ENCODE measurements at regions not wholly inside any gene's neighbourhood (a gene's known extent, or its start where the extent isn't known, plus 50 kb on each side); places are given as distances from the start of the nearest gene placed in this dataset.

DNA sequence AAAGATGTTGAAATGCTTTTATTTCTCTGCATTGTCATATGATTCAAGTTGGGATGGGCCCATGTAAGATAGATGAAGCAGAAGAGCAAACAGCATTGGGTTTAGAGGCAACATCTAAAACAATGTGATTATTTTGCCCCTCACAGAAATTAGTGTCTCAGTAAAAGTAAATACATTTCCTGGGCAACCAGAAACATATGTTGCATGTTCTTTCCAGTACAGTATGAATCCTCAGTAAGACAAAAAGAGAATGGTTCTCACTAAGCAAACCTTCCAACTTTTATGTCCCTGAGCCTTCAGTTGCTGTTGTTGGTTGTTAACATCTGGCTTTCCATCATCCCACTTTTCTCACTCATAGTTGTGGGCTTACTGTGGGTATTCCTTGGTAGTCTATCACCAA lies 222.5 kb upstream of the PRPS1L1 start:
- TF ChIP-seq, protein P1, sequence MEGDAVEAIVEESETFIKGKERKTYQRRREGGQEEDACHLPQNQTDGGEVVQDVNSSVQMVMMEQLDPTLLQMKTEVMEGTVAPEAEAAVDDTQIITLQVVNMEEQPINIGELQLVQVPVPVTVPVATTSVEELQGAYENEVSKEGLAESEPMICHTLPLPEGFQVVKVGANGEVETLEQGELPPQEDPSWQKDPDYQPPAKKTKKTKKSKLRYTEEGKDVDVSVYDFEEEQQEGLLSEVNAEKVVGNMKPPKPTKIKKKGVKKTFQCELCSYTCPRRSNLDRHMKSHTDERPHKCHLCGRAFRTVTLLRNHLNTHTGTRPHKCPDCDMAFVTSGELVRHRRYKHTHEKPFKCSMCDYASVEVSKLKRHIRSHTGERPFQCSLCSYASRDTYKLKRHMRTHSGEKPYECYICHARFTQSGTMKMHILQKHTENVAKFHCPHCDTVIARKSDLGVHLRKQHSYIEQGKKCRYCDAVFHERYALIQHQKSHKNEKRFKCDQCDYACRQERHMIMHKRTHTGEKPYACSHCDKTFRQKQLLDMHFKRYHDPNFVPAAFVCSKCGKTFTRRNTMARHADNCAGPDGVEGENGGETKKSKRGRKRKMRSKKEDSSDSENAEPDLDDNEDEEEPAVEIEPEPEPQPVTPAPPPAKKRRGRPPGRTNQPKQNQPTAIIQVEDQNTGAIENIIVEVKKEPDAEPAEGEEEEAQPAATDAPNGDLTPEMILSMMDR (IDR thresholded peaks at IDR 0.05; ENCODE audit: insufficient read depth, low read depth, low read length, missing control alignments) = no peak
- H3K4me3 ChIP-seq (ENCODE audit: low read length) = no peak overlapping the region
- DNase-seq (ENCODE audit: low read depth) = no peak

DNA sequence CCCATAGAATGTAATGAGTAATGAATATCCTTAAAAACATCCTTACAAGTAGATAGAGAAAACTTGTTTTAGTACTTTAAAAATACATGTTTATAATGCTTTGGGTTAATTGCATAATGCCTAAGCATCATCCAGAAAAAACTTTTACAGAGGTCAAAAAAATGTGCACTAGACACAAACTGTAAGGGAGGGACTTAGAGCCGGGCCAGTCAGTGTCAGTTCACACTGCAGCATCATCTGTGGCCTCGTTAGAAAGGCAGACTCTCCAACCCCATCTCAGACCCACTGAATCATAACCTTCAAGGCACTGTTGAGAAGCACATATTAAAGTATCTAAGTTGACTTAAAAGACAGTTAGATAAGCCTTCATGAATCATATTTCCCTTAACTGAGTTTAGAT lies 230.1 kb upstream of the PRPS1L1 start:
- H3K4me3 ChIP-seq (ENCODE audit: low read length) = no peak overlapping the region
- peak; percentile 10 for DNase-seq (ENCODE audit: low read depth)
- TF ChIP-seq, protein P1 (IDR thresholded peaks at IDR 0.05; ENCODE audit: insufficient read depth, low read depth, low read length, missing control alignments) = no peak

DNA sequence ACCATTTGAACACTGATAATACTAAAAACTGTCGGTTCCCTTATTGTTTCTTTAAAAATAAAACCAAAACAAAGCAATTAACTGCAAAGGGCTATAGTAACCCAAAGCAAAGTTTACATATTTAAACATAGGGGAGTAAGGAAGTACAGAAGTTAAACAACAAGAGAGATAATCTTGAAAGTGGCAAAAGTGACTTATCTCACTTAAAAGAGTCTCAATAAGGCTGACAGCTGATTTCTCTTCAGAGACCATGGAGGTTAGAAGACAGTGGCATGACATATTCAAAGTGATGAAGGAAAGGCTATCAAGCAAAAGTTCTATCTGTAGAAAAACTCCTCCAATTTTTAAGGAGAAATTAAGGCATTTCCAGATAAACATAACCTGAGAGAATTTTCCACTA lies 233.5 kb upstream of the HDAC9 start:
- no peak overlapping the region for H3K4me3 ChIP-seq (ENCODE audit: low read length)
- peak; percentile 2 for DNase-seq (ENCODE audit: low read depth)
- TF ChIP-seq, protein P1 (IDR thresholded peaks at IDR 0.05; ENCODE audit: insufficient read depth, low read depth, low read length, missing control alignments) = no peak

DNA sequence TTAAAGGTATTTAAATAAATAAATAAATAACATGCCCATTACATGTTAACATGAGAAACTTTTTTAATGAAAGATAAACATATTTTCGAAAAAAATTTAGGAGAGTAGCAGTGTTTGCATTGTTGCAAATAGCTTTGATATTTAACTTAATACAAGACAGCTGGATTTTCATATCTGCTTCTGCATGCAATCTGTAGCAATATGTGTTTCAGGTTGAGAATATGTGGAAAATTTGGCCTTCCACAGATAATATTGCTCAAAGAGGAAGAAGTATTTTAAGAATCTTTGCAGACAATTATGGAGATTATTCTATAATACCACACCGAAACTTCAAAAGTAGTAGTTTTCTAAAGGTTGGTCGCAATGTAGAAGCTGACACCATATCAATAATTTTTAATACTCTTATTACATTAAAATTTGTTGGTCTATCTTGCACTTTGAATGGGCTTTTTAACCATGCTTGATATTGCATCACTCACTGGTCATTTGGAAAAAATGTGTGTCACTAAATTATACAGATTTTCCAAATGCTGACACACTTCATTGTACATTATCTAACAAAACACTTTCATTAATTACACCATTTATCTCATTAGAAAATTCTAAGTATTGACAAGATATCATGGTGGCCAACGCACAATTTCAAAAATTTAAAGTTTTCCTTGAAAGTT lies 229.8 kb upstream of the HDAC9 start:
- DNase-seq (ENCODE audit: low read depth) = no peak
- TF ChIP-seq, protein P1 (IDR thresholded peaks at IDR 0.05; ENCODE audit: insufficient read depth, low read depth, low read length, missing control alignments) = no peak
- no peak overlapping the region for H3K4me3 ChIP-seq (ENCODE audit: low read length)

DNA sequence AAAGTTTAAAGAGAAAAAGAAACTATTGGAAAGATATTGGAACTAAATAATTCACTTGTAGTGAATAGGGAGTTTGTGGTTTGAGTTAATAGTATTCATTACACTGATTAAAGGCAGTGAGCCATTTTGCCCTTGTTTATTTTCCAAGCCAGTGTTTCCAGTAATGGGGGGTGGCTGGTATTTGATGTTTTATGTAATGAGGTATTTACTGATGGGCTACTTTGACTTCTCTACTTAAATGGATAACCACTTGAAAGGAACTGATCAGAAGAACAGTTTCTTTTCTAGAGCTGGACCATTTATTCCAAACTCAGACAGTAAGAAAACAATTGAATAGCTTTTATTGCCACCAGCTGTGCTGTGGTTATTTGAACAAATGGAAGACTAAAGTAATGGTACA lies 227.0 kb upstream of the HDAC9 start:
- H3K4me3 ChIP-seq (ENCODE audit: low read length) = no peak overlapping the region
- TF ChIP-seq, protein P1 (IDR thresholded peaks at IDR 0.05; ENCODE audit: insufficient read depth, low read depth, low read length, missing control alignments) = no peak
- DNase-seq (ENCODE audit: low read depth) = no peak

DNA sequence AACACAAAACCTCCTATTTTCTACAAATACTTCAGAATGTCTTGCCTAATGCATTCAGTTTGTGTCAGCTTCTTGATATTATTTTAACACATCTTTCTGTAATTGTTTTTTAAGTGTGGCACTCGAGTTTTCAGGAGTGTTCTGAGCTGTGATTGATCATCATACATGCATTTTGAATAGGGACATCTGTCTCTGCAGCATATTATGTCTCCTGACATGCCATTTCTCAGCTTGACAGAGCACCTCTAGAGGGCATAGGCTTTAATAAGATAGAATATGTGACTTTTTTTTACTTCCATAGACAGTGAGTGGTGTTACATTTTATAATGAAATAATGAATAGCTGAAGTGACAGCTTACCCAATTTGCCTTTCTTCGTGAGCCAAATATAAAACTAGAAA lies 219.2 kb upstream of the HDAC9 start:
- TF ChIP-seq, protein P1 (IDR thresholded peaks at IDR 0.05; ENCODE audit: insufficient read depth, low read depth, low read length, missing control alignments) = peak; percentile 12
- H3K4me3 ChIP-seq (ENCODE audit: low read length) = no peak overlapping the region
- no peak for DNase-seq (ENCODE audit: low read depth)

DNA sequence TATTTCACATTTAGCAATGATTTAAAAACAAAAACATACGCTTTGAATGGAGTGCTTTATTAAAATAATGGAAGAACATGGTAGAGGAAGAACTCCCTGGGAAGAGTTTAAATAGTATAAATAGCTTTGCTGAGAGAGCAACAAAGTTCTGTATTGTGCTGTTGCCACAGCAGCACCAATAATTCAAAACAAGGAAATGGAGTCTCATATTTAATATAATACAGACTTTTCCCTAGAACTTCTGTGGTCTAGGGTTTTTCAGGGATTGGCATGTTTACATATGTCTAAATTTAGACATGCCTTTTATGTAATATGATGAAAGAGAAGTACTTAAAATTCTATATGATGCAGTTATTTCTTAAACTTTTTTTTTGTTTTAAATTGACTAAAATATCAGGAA lies 217.2 kb upstream of the HDAC9 start:
- TF ChIP-seq, protein P1 (IDR thresholded peaks at IDR 0.05; ENCODE audit: insufficient read depth, low read depth, low read length, missing control alignments) = no peak
- DNase-seq (ENCODE audit: low read depth) = no peak
- H3K4me3 ChIP-seq (ENCODE audit: low read length) = no peak overlapping the region

Data from epithelial cell of esophagus (primary cell).